OCI-LY1 (cell line): ENCODE measurements at regions not wholly inside any gene's neighbourhood (a gene's known extent, or its start where the extent isn't known, plus 50 kb on each side); places are given as distances from the start of the nearest gene placed in this dataset.

Experiments
- CTCF ChIP-seq: fragments of 200-600 bp; sonication (generic), shearing (Covaris generic); IDR thresholded peaks from 2 replicates; pipeline ENCODE4 v1.5.1; 2017; ENCODE audit warnings: mild to moderate bottlenecking, antibody characterized with exemption, low read length, moderate library complexity, mixed read lengths
- EZH2 ChIP-seq: fragments of 200-600 bp; sonication (generic), shearing (Covaris generic); IDR thresholded peaks from 2 replicates; pipeline ENCODE4 v1.8.0; 2017; ENCODE audit warnings: borderline replicate concordance, mixed run types, mild to moderate bottlenecking, antibody characterized with exemption, low read length, moderate library complexity, mixed read lengths

- no peak for TF ChIP-seq CTCF
- no peak for TF ChIP-seq EZH2
Measured at GRCh38 chr5:54670281-54670680, 152.7 kb downstream of the SNX18 start.
